NCI-H82 (cell line): ENCODE measurements at regions not wholly inside any gene's neighbourhood (a gene's known extent, or its start where the extent isn't known, plus 50 kb on each side); places are given as distances from the start of the nearest gene placed in this dataset.

Source experiments
- DNase-seq: peaks from one replicate; lab custom pipeline; 2025; lab: John Stamatoyannopoulos, UW

GRCh38 chr1:229091721-229092136 lies 179.2 kb upstream of the RAB4A start:
- DNase-seq = no peak

GRCh38 chr1:229092377-229093237 lies 178.3 kb upstream of the RAB4A start:
- no peak for DNase-seq

DNA sequence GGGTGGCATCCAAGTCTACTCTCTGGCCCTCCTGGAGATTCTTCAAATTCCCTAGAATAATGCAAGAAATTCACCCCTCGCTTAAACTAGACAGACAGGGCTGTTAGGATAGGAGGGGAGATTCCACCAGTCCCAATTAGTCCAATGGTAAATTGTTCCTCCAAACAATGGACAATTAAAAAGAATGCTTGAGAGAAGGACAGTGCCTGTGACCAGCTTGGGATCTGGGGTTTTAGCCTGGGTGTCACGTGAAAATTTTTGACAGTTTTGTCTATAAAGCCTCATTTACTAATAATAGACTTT lies 177.7 kb upstream of the RAB4A start:
- no peak for DNase-seq

DNA sequence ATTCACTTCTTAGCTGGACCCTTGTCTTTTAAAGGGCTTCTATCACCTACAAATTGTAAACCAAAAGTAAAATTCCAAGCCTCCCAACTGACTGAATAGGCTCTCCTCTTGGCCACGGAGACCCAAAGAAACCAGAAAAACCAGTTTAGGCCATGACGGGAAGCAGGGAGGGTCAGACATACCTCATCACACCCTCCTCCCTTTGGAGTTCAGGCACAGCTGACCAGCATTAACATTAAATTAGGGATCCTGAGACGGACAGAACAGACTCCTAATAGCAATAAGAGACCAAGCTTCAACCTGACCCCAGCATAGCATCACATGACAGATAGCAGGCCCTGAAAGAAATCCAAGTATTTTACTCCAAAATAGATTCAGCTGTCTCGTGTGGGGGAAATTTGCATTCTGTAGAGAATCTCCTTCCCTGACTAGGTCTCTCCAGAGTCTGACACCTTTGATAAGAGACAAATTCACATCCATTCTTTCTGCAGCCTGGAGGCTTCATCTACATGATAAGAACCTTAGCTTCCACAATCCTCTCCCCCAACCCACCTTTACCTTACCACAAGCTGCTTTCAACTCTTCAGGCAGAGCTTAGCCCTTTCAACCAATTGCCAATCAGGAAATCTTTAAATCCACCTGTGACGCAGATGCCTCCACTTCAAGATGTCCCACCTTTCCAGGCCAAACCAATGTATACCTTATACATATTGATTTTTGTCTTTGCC lies 177.1 kb upstream of the RAB4A start:
- no peak for DNase-seq

GRCh38 chr1:229094476-229095311 lies 176.2 kb upstream of the RAB4A start:
- no peak for DNase-seq

GRCh38 chr1:229095325-229095724 lies 175.6 kb upstream of the RAB4A start:
- DNase-seq = no peak

GRCh38 chr1:229097356-229097755 lies 173.6 kb upstream of the RAB4A start:
- DNase-seq = no peak

DNA sequence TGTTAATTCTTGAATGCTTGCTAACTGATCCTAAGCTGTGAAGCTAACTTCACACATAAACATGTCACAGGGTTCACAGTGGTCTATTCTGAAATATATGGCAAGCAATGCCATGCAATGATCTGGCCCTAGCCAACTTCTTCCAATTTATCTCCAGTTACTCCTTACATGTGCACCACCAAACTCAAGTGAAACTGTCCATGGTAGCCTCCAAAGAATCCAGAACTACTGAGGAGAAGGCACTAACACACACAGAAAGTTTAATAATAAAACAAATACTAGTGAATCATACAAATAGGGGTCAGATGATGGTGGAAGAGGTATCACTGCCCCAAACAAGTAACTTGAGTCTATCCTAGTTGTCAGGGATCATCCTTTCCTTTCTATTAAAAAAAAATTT lies 172.6 kb upstream of the RAB4A start:
- no peak for DNase-seq

- DNase-seq = no peak
Observed at GRCh38 chr1:229098903-229099578, 171.9 kb upstream of the RAB4A start.

DNA sequence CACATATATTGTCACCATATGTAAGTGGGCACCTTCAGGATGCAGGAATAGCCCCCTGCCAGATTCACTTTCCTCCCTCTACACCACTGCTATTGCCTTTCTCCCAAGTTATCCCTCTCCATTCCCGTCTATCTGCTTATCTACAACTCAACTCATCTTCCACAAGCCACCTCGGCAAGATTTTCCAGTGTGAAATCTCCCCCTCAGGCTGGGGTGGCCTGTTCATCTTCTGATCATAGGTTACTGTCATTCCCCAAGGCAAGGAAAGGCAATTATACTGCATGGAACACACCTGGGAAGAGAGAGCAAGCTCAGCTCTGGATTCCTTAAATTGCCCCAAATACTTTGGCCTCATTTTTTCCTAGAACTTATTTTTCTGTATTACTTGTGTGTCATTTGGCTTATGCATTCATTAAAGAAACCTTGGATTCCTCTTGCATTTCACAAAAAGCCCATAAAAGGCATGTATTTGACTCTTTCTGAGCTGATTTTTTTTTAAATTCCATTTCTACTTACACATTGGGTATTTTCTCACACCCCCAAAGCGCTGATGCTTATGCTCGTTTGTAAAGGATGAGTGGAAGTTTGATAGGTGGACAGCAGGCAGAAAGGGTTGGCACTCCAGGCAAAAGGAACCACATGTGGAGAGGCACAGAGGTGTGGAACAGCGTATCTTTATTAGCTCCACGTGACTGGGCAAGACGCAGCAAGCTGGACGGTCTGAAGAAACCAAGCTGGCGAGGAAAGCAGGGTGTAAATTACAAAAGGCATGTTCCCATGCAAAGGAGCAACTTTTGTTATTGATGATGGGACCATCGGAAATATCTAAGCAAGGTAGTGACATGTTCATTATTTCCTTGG lies 169.7 kb upstream of the RAB4A start:
- no peak for DNase-seq

DNA sequence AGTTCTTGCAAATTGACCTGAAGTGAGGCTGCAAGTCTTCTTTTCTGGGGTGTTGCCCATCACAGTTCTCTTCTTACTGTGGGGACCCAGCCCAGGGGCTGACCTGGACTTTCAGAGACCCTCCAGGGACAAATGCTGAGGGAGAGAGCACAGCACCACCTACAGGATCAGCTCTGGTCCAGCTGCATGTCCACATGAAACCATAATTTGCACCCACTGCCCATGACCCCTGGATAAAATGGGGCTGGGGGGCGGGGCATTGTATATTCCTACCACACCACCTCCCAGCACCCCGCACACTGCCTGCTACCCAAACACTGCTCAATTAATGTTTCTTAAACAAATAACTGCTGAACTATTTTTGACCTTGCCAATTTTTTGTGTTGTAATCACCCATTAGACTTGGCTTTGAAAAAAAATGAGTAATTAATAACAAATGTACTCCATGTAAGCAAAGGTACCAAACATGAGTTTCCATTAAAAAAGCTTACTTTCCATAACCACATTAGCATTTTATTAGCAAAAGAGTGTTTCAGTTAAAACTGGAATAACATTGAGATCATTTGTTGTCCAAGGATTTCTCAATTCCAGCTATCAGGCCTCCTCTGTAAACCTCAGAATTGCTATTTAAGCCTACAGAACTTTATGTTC lies 168.0 kb upstream of the RAB4A start:
- DNase-seq = no peak

GRCh38 chr1:229104654-229105053 lies 166.3 kb upstream of the RAB4A start:
- DNase-seq = no peak

GRCh38 chr1:229105109-229105508 lies 165.8 kb upstream of the RAB4A start:
- no peak for DNase-seq

DNA sequence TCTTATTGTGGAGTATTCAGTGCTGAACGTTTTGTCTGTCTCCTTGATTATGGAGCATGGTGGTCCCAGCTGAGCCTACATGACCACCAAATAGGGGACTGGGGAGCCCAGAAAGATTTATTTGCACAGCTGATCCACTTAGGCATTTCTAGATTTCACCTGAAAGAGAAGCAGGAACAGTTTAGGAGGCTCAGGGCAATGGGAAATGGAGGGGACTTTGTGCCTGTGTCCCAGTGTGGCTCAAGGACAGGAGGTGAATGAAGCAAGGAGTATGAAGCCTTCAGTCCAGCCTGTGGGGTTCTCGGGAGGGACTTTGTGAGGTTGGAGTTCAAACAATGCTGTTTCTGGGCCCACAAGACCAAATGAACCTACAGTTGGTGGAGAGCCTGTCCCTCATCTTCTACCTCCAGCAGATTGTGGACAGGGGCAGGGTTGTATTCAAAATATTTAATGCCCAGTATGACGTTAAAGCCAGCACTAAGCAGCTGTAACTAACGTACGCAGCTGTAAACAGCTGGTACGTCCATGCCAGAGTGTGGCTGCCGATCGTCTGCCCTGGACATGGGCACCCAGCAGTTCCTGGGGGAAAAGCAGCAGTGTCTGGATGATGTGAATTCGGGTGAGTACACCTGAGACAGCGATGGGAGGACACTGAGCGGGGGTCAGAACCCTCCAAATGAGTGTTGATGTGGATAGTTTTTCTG lies 164.9 kb upstream of the RAB4A start:
- DNase-seq = no peak

DNA sequence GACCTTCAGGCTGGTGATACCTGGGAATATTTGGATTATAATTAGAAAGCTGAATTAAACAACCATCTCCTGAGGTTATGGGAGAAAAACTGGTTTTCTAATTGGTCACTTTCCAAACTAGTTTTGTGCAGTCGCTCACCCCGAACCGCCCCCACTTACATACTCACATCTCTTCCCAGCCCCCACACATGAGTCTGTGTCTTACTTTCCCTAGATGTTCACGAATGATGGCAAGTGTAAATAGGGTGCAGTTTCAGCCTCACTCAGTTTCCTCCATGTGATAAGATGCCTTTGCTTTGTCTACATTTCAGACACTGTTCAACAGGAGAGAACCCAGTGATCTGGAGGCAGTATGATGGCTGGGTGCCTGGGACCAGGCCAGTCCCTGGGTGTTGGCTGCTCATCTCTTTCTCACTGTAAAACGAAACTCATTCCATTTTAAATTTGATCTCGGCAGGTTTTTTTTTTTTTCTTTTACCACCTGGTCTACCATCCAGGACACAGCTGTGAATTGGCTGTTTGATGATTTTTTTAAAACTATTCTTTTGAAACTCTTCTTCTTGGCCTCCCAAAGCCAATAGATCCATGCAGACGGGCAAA lies 164.3 kb upstream of the RAB4A start:
- DNase-seq = no peak

- no peak for DNase-seq
Observed at GRCh38 chr1:229107304-229107815, 163.6 kb upstream of the RAB4A start.

- no peak for DNase-seq
Observed at GRCh38 chr1:229107972-229108371, 162.9 kb upstream of the RAB4A start.

- DNase-seq = peak; percentile 78
Observed at GRCh38 chr1:229108598-229109201, 162.2 kb upstream of the RAB4A start.

DNA sequence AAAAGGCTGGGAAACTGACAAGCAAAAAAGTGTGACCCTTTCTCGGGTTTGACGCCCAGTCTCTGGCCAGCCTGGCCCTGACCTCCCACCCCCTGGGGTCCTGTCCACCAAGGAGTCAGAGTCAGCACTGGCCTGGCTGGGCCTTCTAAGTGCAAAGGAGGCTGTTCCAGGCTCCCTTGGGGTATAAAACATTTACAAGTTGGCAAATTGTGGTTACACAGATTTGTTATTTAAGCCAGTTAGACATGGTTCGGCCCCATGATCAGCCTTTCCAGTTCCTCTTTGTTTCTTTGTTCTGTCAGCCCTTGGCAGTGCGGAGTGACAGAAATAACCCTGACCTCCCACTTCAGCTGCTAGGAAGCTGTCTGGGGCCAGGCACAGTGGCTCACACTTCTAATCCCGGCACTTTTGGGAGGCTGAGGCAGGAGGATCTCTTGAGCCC lies 161.6 kb upstream of the RAB4A start:
- no peak for DNase-seq
